Left lung (tissue), 4 donors: ENCODE measurements at regions not wholly inside any gene's neighbourhood (a gene's known extent, or its start where the extent isn't known, plus 50 kb on each side); places are given as distances from the start of the nearest gene placed in this dataset.

Experiments
- ATAC-seq: fragments of 200-7000 bp; cut with Tn5 transposase; one replicate; pipeline ENCODE4 v1.9.1; 2020; ENCODE audit warnings: moderate library complexity
- DNase-seq, 4 donors: peaks; one replicate each; pipeline ENCODE4 v3.0.0-alpha.2; 2013 to 2020
- H3K27ac ChIP-seq, 2 donors: fragments of 200-600 bp; sonication (generic) in 1 of 2; one replicate each; pipeline versions ENCODE4 v1.5.0 to v1.8.0; 2020 to 2021
- H3K27me3 ChIP-seq, 2 donors: fragments of 200-600 bp; sonication (generic) in 1 of 2; one replicate each; pipeline versions ENCODE4 v1.5.0 to v1.8.0; 2020 to 2021
- H3K36me3 ChIP-seq, 2 donors: fragments of 200-600 bp; sonication (generic) in 1 of 2; one replicate each; pipeline versions ENCODE4 v1.5.0 to v1.8.0; 2020 to 2021
- H3K4me1 ChIP-seq, 2 donors: fragments of 200-600 bp; one replicate each; pipeline ENCODE4 v1.8.0; 2021
- H3K4me3 ChIP-seq, 2 donors: fragments of 200-600 bp; sonication (generic) in 1 of 2; one replicate each; pipeline versions ENCODE4 v1.5.0 to v1.8.0; 2020 to 2021; ENCODE audit warnings: mild to moderate bottlenecking in 1 of 2
- H3K9me3 ChIP-seq, 2 donors: fragments of 200-600 bp; sonication (generic) in 1 of 2; one replicate each; pipeline versions ENCODE4 v1.5.0 to v1.8.0; 2020 to 2021
- CTCF ChIP-seq, 2 donors: fragments of 200-600 bp; sonication (generic) in 1 of 2; IDR thresholded peaks; one replicate each; pipeline versions ENCODE4 v1.5.0 to v1.8.0; 2021; ENCODE audit warnings: antibody characterized with exemption in 2 of 2
- intact Hi-C, 2 donors: fragments of 100-400 bp; cut with DNase I; formaldehyde crosslinking; loops; one replicate each; pipeline versions ENCODE4 v1.11.2 to v1.14.2; 2022
- donor health status: DM: no; HTN: yes; CAD: no.
- donor health status: DM: no; HTN: no; CAD: no.

GRCh38 chr4:126838941-126839679, 793.6 kb upstream of the INTU start:
- Histone ChIP-seq H3K36me3 (no peaks in the 10 kb centered on the region), H3K27me3 (no peaks in the 10 kb centered on the region), H3K9me3 (peaks cover 0 to 34% of the 10 kb centered on the region in 2 donors), H3K4me3 (no peak overlapping the region), H3K4me1 (no peaks in the 10 kb centered on the region), H3K27ac (no peak overlapping the region)
- DNase-seq (peak in 1 of 4 donors; percentile 3), ATAC-seq (no peak)
- intact Hi-C loops, result no loop called here
- no peak for TF ChIP-seq CTCF (IDR thresholded peaks at IDR 0.05)

- DNase-seq, result peak in 1 of 4 donors; percentile 37
These were observed 789.2 kb upstream of the INTU start for GRCh38 chr4:126843492-126844067.

GRCh38 chr4:126850286-126850685, 782.5 kb upstream of the INTU start:
- no peaks in the 10 kb centered on the region for H3K9me3 ChIP-seq
- intact Hi-C loops, result no loop called here
- H3K27ac ChIP-seq, result no peak overlapping the region
- no peak for TF ChIP-seq CTCF (IDR thresholded peaks at IDR 0.05)
- no peaks in the 10 kb centered on the region for H3K27me3 ChIP-seq
- H3K4me1 ChIP-seq, result no peaks in the 10 kb centered on the region
- no peaks in the 10 kb centered on the region for H3K36me3 ChIP-seq
- no peak overlapping the region for H3K4me3 ChIP-seq
- DNase-seq (no peak), ATAC-seq (peak; percentile 35)

More at GRCh38 chr4:126843492-126844067, 789.2 kb upstream of the INTU start:
- H3K36me3 ChIP-seq, result no peaks in the 10 kb centered on the region
- no peaks in the 10 kb centered on the region for H3K27me3 ChIP-seq
- no peak for TF ChIP-seq CTCF (IDR thresholded peaks at IDR 0.05)
- H3K4me3 ChIP-seq, result no peak overlapping the region
- no peak overlapping the region for H3K27ac ChIP-seq
- no peak for ATAC-seq
- no peaks in the 10 kb centered on the region for H3K4me1 ChIP-seq
- H3K9me3 ChIP-seq, result peaks cover 0 to 19% of the 10 kb centered on the region in 2 donors
- intact Hi-C loops, result no loop called here

GRCh38 chr4:126851391-126851790, 781.4 kb upstream of the INTU start:
- no peak overlapping the region for H3K4me3 ChIP-seq
- H3K27me3 ChIP-seq, result no peaks in the 10 kb centered on the region
- ATAC-seq (no peak), DNase-seq (no peak)
- H3K27ac ChIP-seq, result no peak overlapping the region
- H3K4me1 ChIP-seq, result no peaks in the 10 kb centered on the region
- H3K9me3 ChIP-seq, result no peaks in the 10 kb centered on the region
- no peak for TF ChIP-seq CTCF (IDR thresholded peaks at IDR 0.05)
- H3K36me3 ChIP-seq, result no peaks in the 10 kb centered on the region
- intact Hi-C loops, result no loop called here

- no peaks in the 10 kb centered on the region for H3K9me3 ChIP-seq
- H3K4me3 ChIP-seq, result no peak overlapping the region
- ATAC-seq, result no peak
- intact Hi-C loops, result no loop called here
- no peak for DNase-seq
- no peaks in the 10 kb centered on the region for H3K27me3 ChIP-seq
- no peak overlapping the region for H3K27ac ChIP-seq
- no peaks in the 10 kb centered on the region for H3K4me1 ChIP-seq
- H3K36me3 ChIP-seq, result no peaks in the 10 kb centered on the region
- no peak for TF ChIP-seq CTCF (IDR thresholded peaks at IDR 0.05)
These were observed 779.0 kb upstream of the INTU start for GRCh38 chr4:126853715-126854114.
